ENCODE measurements at regions not wholly inside any gene's neighbourhood (a gene's known extent, or its start where the extent isn't known, plus 50 kb on each side); places are given as distances from the start of the nearest gene placed in this dataset.
A peak's percentile ranks its signal among the peaks of the same experiment; 100 is the strongest.

- H3K27ac ChIP-seq (ENCODE audit: insufficient read depth, low read depth, low read length) = peak overlapping the region; percentile 53
- ChIA-PET POLR2A (no interaction called here), CTCF (no interaction called here)
- dilution Hi-C loops (cut with MboI; ENCODE audit: extremely low pct_ligation_motif_present, low sequenced_read_pairs) = no loop called here
- no peaks in the 10 kb centered on the region for H3K27me3 ChIP-seq (ENCODE audit: control insufficient read depth in 2 of 2, insufficient read depth in 2 of 2, low read length in 2 of 2)
- intact Hi-C loops (cut with micrococcal nuclease) = no loop called here
- H3K79me2 ChIP-seq (ENCODE audit: control insufficient read depth, insufficient read depth, low read length) = no peaks in the 10 kb centered on the region
- FAIRE-seq = no peak
- no peak overlapping the region for H3K4me2 ChIP-seq (ENCODE audit: insufficient read depth, low read length)
- H3K9ac ChIP-seq (replicated peaks; ENCODE audit: extremely low read depth, insufficient read depth, low read length) = no peak overlapping the region
- TSS peak; percentile 40 for BruUV-seq (replicated peaks)
- H3K9me1 ChIP-seq (replicated peaks; ENCODE audit: control insufficient read depth, extremely low read depth, insufficient read depth, low read length) = no peaks in the 10 kb centered on the region
- no peak overlapping the region for H2AFZ ChIP-seq (ENCODE audit: low read depth, low read length)
- DNase-seq (ENCODE audit: low read depth, low spot score) = no peak
- H3K4me3 ChIP-seq (replicated peaks in 1 of 3; ENCODE audit: insufficient read depth in 1 of 3, low read depth in 1 of 3, low read length in 3 of 3) = no peak overlapping the region
- no peaks in the 10 kb centered on the region for H3K9me3 ChIP-seq (replicated peaks; ENCODE audit: control insufficient read depth, insufficient read depth, low read length)
- TF ChIP-seq CTCF (IDR thresholded peaks at IDR 0.05; ENCODE audit: extremely low read depth in 1 of 2, insufficient read depth in 1 of 2, low read depth in 1 of 2, low read length in 2 of 2) (no peak), FOS (IDR thresholded peaks at IDR 0.05; ENCODE audit: borderline replicate concordance, insufficient read depth, low read length) (no peak), MAX (IDR thresholded peaks at IDR 0.05; ENCODE audit: insufficient read depth, insufficient read length) (no peak), POLR2AphosphoS5 (IDR thresholded peaks at IDR 0.05; ENCODE audit: insufficient read depth, low read depth, low read length) (no peak), MYC (IDR thresholded peaks at IDR 0.05; ENCODE audit: low read depth, low read length) (no peak), GATA2 (IDR thresholded peaks at IDR 0.05; ENCODE audit: insufficient read depth, insufficient read length, low read depth, low read length) (no peak), POLR2A (IDR thresholded peaks at IDR 0.05; ENCODE audit: low read depth, low read length) (no peak), JUN (IDR thresholded peaks at IDR 0.05; ENCODE audit: borderline replicate concordance, insufficient read depth, insufficient read length, low read depth) (no peak), EZH2 (IDR thresholded peaks at IDR 0.05; ENCODE audit: borderline replicate concordance, low read depth, low read length, severe bottlenecking) (no peak)
- H3K4me1 ChIP-seq (ENCODE audit: control insufficient read depth, extremely low read depth, insufficient read depth, low read length) = peaks cover 18% of the 10 kb centered on the region
- no peaks in the 10 kb centered on the region for H4K20me1 ChIP-seq (replicated peaks; ENCODE audit: control insufficient read depth, extremely low read depth, insufficient read depth, low read length)
- no peaks in the 10 kb centered on the region for H3K36me3 ChIP-seq (ENCODE audit: control insufficient read depth in 2 of 2, extremely low read depth in 1 of 2, insufficient read depth in 2 of 2, low read length in 2 of 2)
Measured at GRCh38 chr9:81822301-81822865, 105.8 kb upstream of the SPATA31D4 start.

Measured in endothelial cell of umbilical vein (primary cell).